ENCODE measurements at regions not wholly inside any gene's neighbourhood (a gene's known extent, or its start where the extent isn't known, plus 50 kb on each side); places are given as distances from the start of the nearest gene placed in this dataset.

DNA sequence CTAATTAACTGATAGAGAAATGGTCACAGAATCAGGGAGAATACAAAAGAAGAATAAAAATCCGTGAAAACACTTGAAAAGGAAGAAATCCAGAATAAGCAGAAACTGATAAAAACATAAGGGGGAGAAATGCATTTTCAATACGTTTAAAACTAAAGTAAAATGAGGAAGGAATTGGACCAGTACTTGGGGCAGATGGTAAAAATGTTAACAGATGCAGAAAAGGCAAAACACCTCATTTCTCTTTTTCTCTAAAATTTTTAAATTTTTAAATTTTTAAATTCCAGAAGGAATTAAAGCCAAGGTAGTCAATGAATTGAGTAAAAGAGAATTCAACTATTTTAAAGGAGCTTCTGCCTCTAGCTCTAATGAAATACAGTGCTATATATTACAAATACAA, 353.9 kb downstream of the METTL4 start:
- TF ChIP-seq, protein P1, sequence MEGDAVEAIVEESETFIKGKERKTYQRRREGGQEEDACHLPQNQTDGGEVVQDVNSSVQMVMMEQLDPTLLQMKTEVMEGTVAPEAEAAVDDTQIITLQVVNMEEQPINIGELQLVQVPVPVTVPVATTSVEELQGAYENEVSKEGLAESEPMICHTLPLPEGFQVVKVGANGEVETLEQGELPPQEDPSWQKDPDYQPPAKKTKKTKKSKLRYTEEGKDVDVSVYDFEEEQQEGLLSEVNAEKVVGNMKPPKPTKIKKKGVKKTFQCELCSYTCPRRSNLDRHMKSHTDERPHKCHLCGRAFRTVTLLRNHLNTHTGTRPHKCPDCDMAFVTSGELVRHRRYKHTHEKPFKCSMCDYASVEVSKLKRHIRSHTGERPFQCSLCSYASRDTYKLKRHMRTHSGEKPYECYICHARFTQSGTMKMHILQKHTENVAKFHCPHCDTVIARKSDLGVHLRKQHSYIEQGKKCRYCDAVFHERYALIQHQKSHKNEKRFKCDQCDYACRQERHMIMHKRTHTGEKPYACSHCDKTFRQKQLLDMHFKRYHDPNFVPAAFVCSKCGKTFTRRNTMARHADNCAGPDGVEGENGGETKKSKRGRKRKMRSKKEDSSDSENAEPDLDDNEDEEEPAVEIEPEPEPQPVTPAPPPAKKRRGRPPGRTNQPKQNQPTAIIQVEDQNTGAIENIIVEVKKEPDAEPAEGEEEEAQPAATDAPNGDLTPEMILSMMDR (IDR thresholded peaks at IDR 0.05; ENCODE audit: low read length) = no peak
- TF ChIP-seq EZH2phosphoT487 (IDR thresholded peaks at IDR 0.05; ENCODE audit: low read length) = no peak
